OCI-LY1 (cell line): ENCODE measurements at regions not wholly inside any gene's neighbourhood (a gene's known extent, or its start where the extent isn't known, plus 50 kb on each side); places are given as distances from the start of the nearest gene placed in this dataset.

Experiments used
- EZH2 ChIP-seq: fragments of 200-600 bp; sonication (generic), shearing (Covaris generic); IDR thresholded peaks from 2 replicates; pipeline ENCODE4 v1.8.0; 2017; ENCODE audit warnings: borderline replicate concordance, mixed run types, mild to moderate bottlenecking, antibody characterized with exemption, low read length, moderate library complexity, mixed read lengths
- TF ChIP-seq, protein P1 (sequence below): fragments of 200-600 bp; sonication (generic), shearing (Covaris generic); IDR thresholded peaks from 2 replicates; pipeline ENCODE4 v1.5.1; 2017; ENCODE audit warnings: mild to moderate bottlenecking, antibody characterized with exemption, low read length, moderate library complexity, mixed read lengths

DNA sequence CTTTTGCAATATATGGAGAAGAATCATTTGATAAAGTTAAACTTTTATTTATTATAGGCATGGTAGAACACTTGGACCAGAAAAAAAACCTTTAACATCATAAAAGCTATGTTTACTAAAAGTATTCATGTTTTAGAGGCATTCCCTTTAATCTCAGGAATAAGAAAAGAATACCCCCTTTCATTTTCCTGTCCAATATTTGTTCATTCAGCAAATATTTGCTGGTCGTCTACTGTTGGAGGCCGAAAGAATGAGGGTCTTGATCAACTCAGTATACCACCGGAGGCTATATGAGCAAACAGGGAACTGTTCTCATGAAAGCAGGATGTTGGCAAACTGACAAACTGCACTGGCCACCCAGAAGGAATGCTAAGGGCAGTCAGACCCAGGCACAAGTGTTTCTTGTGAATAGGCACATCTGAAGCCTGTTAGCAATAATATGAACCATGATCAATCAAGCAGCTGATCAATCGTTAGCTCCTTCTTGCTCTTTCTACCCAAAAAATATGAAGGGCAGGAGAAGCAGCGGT, 480.8 kb upstream of the FAT1 start:
- TF ChIP-seq, protein P1, sequence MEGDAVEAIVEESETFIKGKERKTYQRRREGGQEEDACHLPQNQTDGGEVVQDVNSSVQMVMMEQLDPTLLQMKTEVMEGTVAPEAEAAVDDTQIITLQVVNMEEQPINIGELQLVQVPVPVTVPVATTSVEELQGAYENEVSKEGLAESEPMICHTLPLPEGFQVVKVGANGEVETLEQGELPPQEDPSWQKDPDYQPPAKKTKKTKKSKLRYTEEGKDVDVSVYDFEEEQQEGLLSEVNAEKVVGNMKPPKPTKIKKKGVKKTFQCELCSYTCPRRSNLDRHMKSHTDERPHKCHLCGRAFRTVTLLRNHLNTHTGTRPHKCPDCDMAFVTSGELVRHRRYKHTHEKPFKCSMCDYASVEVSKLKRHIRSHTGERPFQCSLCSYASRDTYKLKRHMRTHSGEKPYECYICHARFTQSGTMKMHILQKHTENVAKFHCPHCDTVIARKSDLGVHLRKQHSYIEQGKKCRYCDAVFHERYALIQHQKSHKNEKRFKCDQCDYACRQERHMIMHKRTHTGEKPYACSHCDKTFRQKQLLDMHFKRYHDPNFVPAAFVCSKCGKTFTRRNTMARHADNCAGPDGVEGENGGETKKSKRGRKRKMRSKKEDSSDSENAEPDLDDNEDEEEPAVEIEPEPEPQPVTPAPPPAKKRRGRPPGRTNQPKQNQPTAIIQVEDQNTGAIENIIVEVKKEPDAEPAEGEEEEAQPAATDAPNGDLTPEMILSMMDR: no peak
- TF ChIP-seq EZH2: no peak
